Neural cell (in vitro differentiated cells): ENCODE measurements at regions not wholly inside any gene's neighbourhood (a gene's known extent, or its start where the extent isn't known, plus 50 kb on each side); places are given as distances from the start of the nearest gene placed in this dataset.
"Not testable (repeated sequence)": the region's sequence is repeated elsewhere in the genome, so short reads cannot be mapped to it uniquely, and the experiment has no call there.

Source experiments
- CTCF ChIP-seq: fragments of 450-650 bp; IDR thresholded peaks from 2 replicates; pipeline ENCODE4 v1.5.1; 2014; ENCODE audit warnings: antibody characterized with exemption, mild to moderate bottlenecking, moderate library complexity; ENCODE audit not compliant: poor library complexity, severe bottlenecking
- EZH2 ChIP-seq: fragments of 200-600, 300-800 bp; shearing (Covaris generic), sonication (generic); IDR thresholded peaks from 2 replicates; pipeline ENCODE4 v1.6.1; 2014; ENCODE audit warnings: antibody characterized with exemption, low read length, borderline replicate concordance, mild to moderate bottlenecking; ENCODE audit not compliant: insufficient read depth, poor library complexity, severe bottlenecking
- MXI1 ChIP-seq: fragments of 450-650 bp; conservative IDR thresholded peaks from 2 replicates; pipeline ENCODE4 v1.6.1; 2014; ENCODE audit warnings: antibody characterized with exemption, mild to moderate bottlenecking; ENCODE audit not compliant: poor library complexity, severe bottlenecking
- POLR2AphosphoS5 ChIP-seq: IDR thresholded peaks from 2 replicates; pipeline ENCODE4 v1.6.1; 2012
- SMC3 ChIP-seq: fragments of 450-650 bp; conservative IDR thresholded peaks from 2 replicates; pipeline ENCODE4 v1.6.1; 2014; ENCODE audit warnings: antibody characterized with exemption, mild to moderate bottlenecking, moderate library complexity; ENCODE audit not compliant: poor library complexity
- TAF1 ChIP-seq: IDR thresholded peaks from 2 replicates; pipeline ENCODE4 v1.6.1; 2012; ENCODE audit warnings: low read depth
- TF ChIP-seq, protein P1 (sequence below): IDR thresholded peaks from 2 replicates; pipeline ENCODE4 v1.6.1; 2012; ENCODE audit warnings: borderline replicate concordance

DNA sequence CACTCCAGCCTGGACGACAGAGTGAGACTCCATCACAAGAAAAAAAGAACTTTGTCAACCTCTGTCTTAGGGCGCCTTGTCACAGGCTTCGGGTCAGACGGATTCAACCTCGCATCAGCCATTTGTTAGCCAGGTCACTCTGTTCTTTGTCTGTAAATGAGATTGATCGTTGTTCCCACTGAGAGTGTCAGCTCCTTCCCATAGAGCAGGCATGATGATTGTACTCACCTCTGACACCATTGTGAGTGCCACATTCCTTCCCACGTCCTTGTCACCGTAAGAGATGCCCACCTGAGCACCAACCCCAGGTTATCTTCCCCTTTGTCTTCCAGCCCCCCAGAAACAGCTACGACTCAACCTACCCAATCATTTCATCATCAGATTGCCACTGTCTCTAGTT, 107.4 kb downstream of the NSUN5 start:
- not testable (repeated sequence) for TF ChIP-seq CTCF, MXI1, TAF1, POLR2AphosphoS5, EZH2, SMC3
- TF ChIP-seq, protein P1, sequence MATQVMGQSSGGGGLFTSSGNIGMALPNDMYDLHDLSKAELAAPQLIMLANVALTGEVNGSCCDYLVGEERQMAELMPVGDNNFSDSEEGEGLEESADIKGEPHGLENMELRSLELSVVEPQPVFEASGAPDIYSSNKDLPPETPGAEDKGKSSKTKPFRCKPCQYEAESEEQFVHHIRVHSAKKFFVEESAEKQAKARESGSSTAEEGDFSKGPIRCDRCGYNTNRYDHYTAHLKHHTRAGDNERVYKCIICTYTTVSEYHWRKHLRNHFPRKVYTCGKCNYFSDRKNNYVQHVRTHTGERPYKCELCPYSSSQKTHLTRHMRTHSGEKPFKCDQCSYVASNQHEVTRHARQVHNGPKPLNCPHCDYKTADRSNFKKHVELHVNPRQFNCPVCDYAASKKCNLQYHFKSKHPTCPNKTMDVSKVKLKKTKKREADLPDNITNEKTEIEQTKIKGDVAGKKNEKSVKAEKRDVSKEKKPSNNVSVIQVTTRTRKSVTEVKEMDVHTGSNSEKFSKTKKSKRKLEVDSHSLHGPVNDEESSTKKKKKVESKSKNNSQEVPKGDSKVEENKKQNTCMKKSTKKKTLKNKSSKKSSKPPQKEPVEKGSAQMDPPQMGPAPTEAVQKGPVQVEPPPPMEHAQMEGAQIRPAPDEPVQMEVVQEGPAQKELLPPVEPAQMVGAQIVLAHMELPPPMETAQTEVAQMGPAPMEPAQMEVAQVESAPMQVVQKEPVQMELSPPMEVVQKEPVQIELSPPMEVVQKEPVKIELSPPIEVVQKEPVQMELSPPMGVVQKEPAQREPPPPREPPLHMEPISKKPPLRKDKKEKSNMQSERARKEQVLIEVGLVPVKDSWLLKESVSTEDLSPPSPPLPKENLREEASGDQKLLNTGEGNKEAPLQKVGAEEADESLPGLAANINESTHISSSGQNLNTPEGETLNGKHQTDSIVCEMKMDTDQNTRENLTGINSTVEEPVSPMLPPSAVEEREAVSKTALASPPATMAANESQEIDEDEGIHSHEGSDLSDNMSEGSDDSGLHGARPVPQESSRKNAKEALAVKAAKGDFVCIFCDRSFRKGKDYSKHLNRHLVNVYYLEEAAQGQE: not testable (repeated sequence)
